ENCODE measurements at regions not wholly inside any gene's neighbourhood (a gene's known extent, or its start where the extent isn't known, plus 50 kb on each side); places are given as distances from the start of the nearest gene placed in this dataset.

DNA sequence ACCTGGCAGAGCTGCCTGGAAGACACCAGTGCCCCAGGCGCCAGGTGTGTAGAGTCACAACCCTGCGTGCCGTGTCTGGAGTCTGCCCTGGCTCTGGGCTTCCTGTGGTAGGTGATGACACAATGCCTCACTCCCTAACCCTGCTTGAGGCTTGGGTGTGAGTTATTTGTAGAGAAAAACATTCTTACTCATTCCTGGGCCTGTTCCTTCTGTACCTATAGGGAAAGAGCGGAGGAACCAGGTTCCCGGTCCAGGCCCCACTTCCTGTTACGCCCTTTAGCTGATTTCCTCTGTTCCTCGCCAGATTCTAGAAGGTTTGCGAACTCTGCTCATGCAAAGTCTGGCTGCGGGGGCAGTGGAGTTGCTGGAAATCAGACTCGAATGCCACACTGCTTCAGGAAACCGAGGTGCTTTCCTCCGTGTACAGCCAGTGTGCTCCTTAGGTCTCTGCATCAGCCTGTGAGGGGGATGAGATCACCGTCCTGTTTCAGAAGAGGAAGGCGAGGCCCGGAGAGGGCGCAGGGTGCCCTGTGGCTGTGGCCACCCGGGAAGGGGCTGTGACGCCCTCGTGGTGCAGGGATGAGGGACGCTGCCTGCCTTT is 67.1 kb upstream of the DUSP22 start:
- TF ChIP-seq FOXP2 (optimal IDR thresholded peaks at IDR 0.05; ENCODE audit: control extremely low read depth, extremely low read length, insufficient read depth): no peak
- no peak for TF ChIP-seq POLR2AphosphoS5 (IDR thresholded peaks at IDR 0.05; ENCODE audit: borderline replicate concordance, low read depth, low read length)

Data from SK-N-MC (cell line).